Natural killer cell treated with Interleukin-12 subunit alpha and Interleukin-12 subunit beta and Interleukin-15 and Interleukin-18, amount 100 ng/mL, for 72 hours (primary cell): ENCODE measurements at regions not wholly inside any gene's neighbourhood (a gene's known extent, or its start where the extent isn't known, plus 50 kb on each side); places are given as distances from the start of the nearest gene placed in this dataset.
"Not testable (repeated sequence)": the region's sequence is repeated elsewhere in the genome, so short reads cannot be mapped to it uniquely, and the experiment has no call there.

Experiments used
- ATAC-seq, 2 donors: fragments of 150-1000 bp; cut with Tn5 transposase in 1 of 2; sonication (Bioruptor Pico), chemical (Tn5 transposase) in 1 of 2; 2 replicates each; pipeline ENCODE4 v1.10.0; 2021
- DNase-seq: peaks from one replicate; pipeline ENCODE4 v3.0.0; 2022; ENCODE audit warnings: low spot score
- H3K27ac Mint-ChIP-seq, 2 donors: 1 replicate in 1 of 2; 2 replicates in 1 of 2; pipeline ENCODE4 v1.8.0; 2022; ENCODE audit warnings: mixed read lengths in 2 of 2, mild to moderate bottlenecking in 1 of 2, moderate library complexity in 1 of 2
- H3K27me3 Mint-ChIP-seq, 2 donors: 1 replicate in 1 of 2; 2 replicates in 1 of 2; pipeline ENCODE4 v1.8.0; 2022; ENCODE audit warnings: mixed read lengths in 2 of 2
- H3K36me3 Mint-ChIP-seq: one replicate; pipeline ENCODE4 v1.8.0; 2022; ENCODE audit warnings: mixed read lengths
- H3K4me1 Mint-ChIP-seq, 2 donors: 1 replicate in 1 of 2; 2 replicates in 1 of 2; pipeline ENCODE4 v1.8.0; 2022; ENCODE audit warnings: low read depth in 2 of 2, mixed read lengths in 2 of 2, mild to moderate bottlenecking in 1 of 2
- H3K4me3 Mint-ChIP-seq: one replicate; pipeline ENCODE4 v1.8.0; 2022; ENCODE audit warnings: mixed read lengths
- H3K9me3 Mint-ChIP-seq: 2 replicates; pipeline ENCODE4 v1.8.0; 2022; ENCODE audit warnings: mixed read lengths

- no peak for ATAC-seq
- Mint-ChIP-seq H3K27ac (no peak overlapping the region), H3K4me3 (no peak overlapping the region), H3K27me3 (no peaks in the 10 kb centered on the region), H3K9me3 (peaks cover 16% of the 10 kb centered on the region), H3K4me1 (no peaks in the 10 kb centered on the region), H3K36me3 (no peaks in the 10 kb centered on the region)
- DNase-seq = no peak
Measured at GRCh38 chr6:115835314-115835713, 225.4 kb downstream of the FRK start.

- not testable (repeated sequence) for H3K27me3 Mint-ChIP-seq, ATAC-seq, H3K27ac Mint-ChIP-seq, H3K36me3 Mint-ChIP-seq, H3K4me3 Mint-ChIP-seq, DNase-seq, H3K4me1 Mint-ChIP-seq
- peaks cover 16% of the 10 kb centered on the region for H3K9me3 Mint-ChIP-seq
Measured at GRCh38 chr6:115834542-115834941, 226.1 kb downstream of the FRK start.

GRCh38 chr6:115832786-115833185 lies 227.9 kb downstream of the FRK start:
- ATAC-seq (no peak), DNase-seq (no peak)
- peaks cover 16% of the 10 kb centered on the region for H3K9me3 Mint-ChIP-seq
- H3K36me3 Mint-ChIP-seq = no peaks in the 10 kb centered on the region
- no peak overlapping the region for H3K4me3 Mint-ChIP-seq
- H3K27me3 Mint-ChIP-seq = no peaks in the 10 kb centered on the region
- H3K27ac Mint-ChIP-seq = no peak overlapping the region
- no peaks in the 10 kb centered on the region for H3K4me1 Mint-ChIP-seq

- Mint-ChIP-seq H3K4me3 (no peak overlapping the region), H3K27ac (no peak overlapping the region), H3K4me1 (no peaks in the 10 kb centered on the region), H3K27me3 (no peaks in the 10 kb centered on the region), H3K36me3 (no peaks in the 10 kb centered on the region), H3K9me3 (peaks cover 13% of the 10 kb centered on the region)
- no peak for ATAC-seq
- no peak for DNase-seq
Measured at GRCh38 chr6:115832186-115832585, 228.5 kb downstream of the FRK start.

- Mint-ChIP-seq H3K36me3 (no peaks in the 10 kb centered on the region), H3K27me3 (no peaks in the 10 kb centered on the region), H3K4me3 (no peak overlapping the region), H3K27ac (no peak overlapping the region), H3K4me1 (no peaks in the 10 kb centered on the region), H3K9me3 (peaks cover 9% of the 10 kb centered on the region)
- DNase-seq = no peak
- no peak for ATAC-seq
Measured at GRCh38 chr6:115830895-115831294, 229.8 kb downstream of the FRK start.

- Mint-ChIP-seq H3K27ac (no peak overlapping the region), H3K27me3 (no peaks in the 10 kb centered on the region), H3K4me1 (no peaks in the 10 kb centered on the region), H3K4me3 (no peak overlapping the region), H3K9me3 (peaks cover 20% of the 10 kb centered on the region), H3K36me3 (peaks cover 7% of the 10 kb centered on the region)
- no peak for ATAC-seq
- DNase-seq = no peak
Measured at GRCh38 chr6:115821798-115822197, 238.9 kb downstream of the FRK start.

- DNase-seq = no peak
- no peaks in the 10 kb centered on the region for H3K27me3 Mint-ChIP-seq
- no peak overlapping the region for H3K27ac Mint-ChIP-seq
- ATAC-seq = no peak
- H3K36me3 Mint-ChIP-seq = peaks cover 7% of the 10 kb centered on the region
- no peak overlapping the region for H3K4me3 Mint-ChIP-seq
- no peaks in the 10 kb centered on the region for H3K4me1 Mint-ChIP-seq
- H3K9me3 Mint-ChIP-seq = peaks cover 17% of the 10 kb centered on the region
Measured at GRCh38 chr6:115819506-115819905, 241.2 kb downstream of the FRK start.

GRCh38 chr6:115817161-115817560 lies 243.5 kb downstream of the FRK start:
- DNase-seq (no peak), ATAC-seq (no peak)
- Mint-ChIP-seq H3K4me3 (no peak overlapping the region), H3K4me1 (no peaks in the 10 kb centered on the region), H3K27me3 (no peaks in the 10 kb centered on the region), H3K27ac (no peak overlapping the region), H3K36me3 (peaks cover 7% of the 10 kb centered on the region), H3K9me3 (peaks cover 17% of the 10 kb centered on the region)

- ATAC-seq = no peak
- peaks cover 7% of the 10 kb centered on the region for H3K36me3 Mint-ChIP-seq
- no peak overlapping the region for H3K4me3 Mint-ChIP-seq
- no peak overlapping the region for H3K27ac Mint-ChIP-seq
- peaks cover 16% of the 10 kb centered on the region for H3K9me3 Mint-ChIP-seq
- H3K4me1 Mint-ChIP-seq = no peaks in the 10 kb centered on the region
- DNase-seq = no peak
- H3K27me3 Mint-ChIP-seq = no peaks in the 10 kb centered on the region
Measured at GRCh38 chr6:115814907-115815306, 245.8 kb downstream of the FRK start.

- peaks cover 6% of the 10 kb centered on the region for H3K9me3 Mint-ChIP-seq
- H3K4me1 Mint-ChIP-seq = no peaks in the 10 kb centered on the region
- H3K27ac Mint-ChIP-seq = no peak overlapping the region
- no peaks in the 10 kb centered on the region for H3K27me3 Mint-ChIP-seq
- DNase-seq (no peak), ATAC-seq (no peak)
- no peak overlapping the region for H3K4me3 Mint-ChIP-seq
- H3K36me3 Mint-ChIP-seq = no peaks in the 10 kb centered on the region
Measured at GRCh38 chr6:115811541-115811940, 249.2 kb downstream of the FRK start.

- Mint-ChIP-seq H3K27ac (no peak overlapping the region), H3K4me3 (no peak overlapping the region), H3K9me3 (peaks cover 10% of the 10 kb centered on the region), H3K27me3 (no peaks in the 10 kb centered on the region), H3K36me3 (no peaks in the 10 kb centered on the region), H3K4me1 (no peaks in the 10 kb centered on the region)
- DNase-seq = no peak
- ATAC-seq = no peak
Measured at GRCh38 chr6:115798229-115798628, 262.5 kb downstream of the FRK start.

GRCh38 chr6:115796829-115797228 lies 263.9 kb downstream of the FRK start:
- no peaks in the 10 kb centered on the region for H3K36me3 Mint-ChIP-seq
- H3K27ac Mint-ChIP-seq = no peak overlapping the region
- no peaks in the 10 kb centered on the region for H3K4me1 Mint-ChIP-seq
- ATAC-seq = no peak
- peaks cover 10% of the 10 kb centered on the region for H3K9me3 Mint-ChIP-seq
- H3K27me3 Mint-ChIP-seq = no peaks in the 10 kb centered on the region
- DNase-seq = no peak
- H3K4me3 Mint-ChIP-seq = no peak overlapping the region

GRCh38 chr6:115796061-115796460 lies 264.6 kb downstream of the FRK start:
- no peak for DNase-seq
- peaks cover 10% of the 10 kb centered on the region for H3K9me3 Mint-ChIP-seq
- ATAC-seq = no peak
- H3K36me3 Mint-ChIP-seq = no peaks in the 10 kb centered on the region
- no peaks in the 10 kb centered on the region for H3K27me3 Mint-ChIP-seq
- H3K4me1 Mint-ChIP-seq = no peaks in the 10 kb centered on the region
- no peak overlapping the region for H3K4me3 Mint-ChIP-seq
- H3K27ac Mint-ChIP-seq = no peak overlapping the region

- Mint-ChIP-seq H3K9me3 (peaks cover 25% of the 10 kb centered on the region), H3K36me3 (no peaks in the 10 kb centered on the region), H3K27ac (no peak overlapping the region), H3K4me1 (no peaks in the 10 kb centered on the region), H3K27me3 (no peaks in the 10 kb centered on the region), H3K4me3 (no peak overlapping the region)
- DNase-seq (no peak), ATAC-seq (no peak)
Measured at GRCh38 chr6:115783402-115784061, 277.2 kb downstream of the FRK start.

- ATAC-seq = no peak
- Mint-ChIP-seq H3K27me3 (no peaks in the 10 kb centered on the region), H3K9me3 (peaks cover 25% of the 10 kb centered on the region)
Measured at GRCh38 chr6:115782612-115783011, 278.1 kb downstream of the FRK start.

More at GRCh38 chr6:115782612-115783011, 278.1 kb downstream of the FRK start:
- Mint-ChIP-seq H3K4me1 (no peaks in the 10 kb centered on the region), H3K36me3 (no peaks in the 10 kb centered on the region), H3K27ac (no peak overlapping the region), H3K4me3 (no peak overlapping the region)
- DNase-seq = no peak
